GM12878 (cell line): ENCODE measurements at regions not wholly inside any gene's neighbourhood (a gene's known extent, or its start where the extent isn't known, plus 50 kb on each side); places are given as distances from the start of the nearest gene placed in this dataset.
A peak's percentile ranks its signal among the peaks of the same experiment; 100 is the strongest.

Source experiments
- CBX3 ChIP-seq: fragments of 200-600 bp; sonication (generic); IDR thresholded peaks from 2 replicates; pipeline ENCODE4 v1.6.1; 2016; ENCODE audit warnings: low read depth, borderline replicate concordance
- CBX5 ChIP-seq: sonication (generic); IDR thresholded peaks from 2 replicates; pipeline ENCODE4 v1.6.1; 2016; ENCODE audit warnings: low read depth, moderate library complexity, mild to moderate bottlenecking, inconsistent platforms
- CTCF ChIP-seq, 3 experiments: IDR thresholded peaks in 2 of 3; conservative IDR thresholded peaks in 1 of 3; 2 replicates each; pipeline ENCODE4 v1.5.1; 2011; ENCODE audit warnings: low read depth in 3 of 3, low read length in 3 of 3, mild to moderate bottlenecking in 3 of 3, control low read depth in 2 of 3, moderate library complexity in 2 of 3, inconsistent platforms in 1 of 3, mixed read lengths in 1 of 3; ENCODE audit not compliant: control insufficient read depth in 2 of 3, insufficient read depth in 1 of 3; ENCODE audit errors: extremely low read depth in 1 of 3
- GATAD2B ChIP-seq: fragments of 450-650 bp; conservative IDR thresholded peaks from 2 replicates; pipeline ENCODE4 v1.6.1; 2017; ENCODE audit warnings: low read depth, mild to moderate bottlenecking, moderate library complexity
- HDAC2 ChIP-seq: fragments of 200-600 bp; sonication (generic); IDR thresholded peaks from 2 replicates; pipeline ENCODE4 v1.6.1; 2017
- HDAC6 ChIP-seq: fragments of 200-600 bp; sonication (generic); IDR thresholded peaks from one replicate; pipeline ENCODE4 v1.8.0; 2017; ENCODE audit warnings: antibody characterized with exemption; ENCODE audit not compliant: unreplicated experiment
- IKZF1 ChIP-seq: fragments of 450-650 bp; conservative IDR thresholded peaks from 2 replicates; pipeline ENCODE4 v1.6.1; 2017; ENCODE audit warnings: antibody characterized with exemption, mild to moderate bottlenecking
- IRF4 ChIP-seq: IDR thresholded peaks from 2 replicates; pipeline ENCODE4 v1.6.1; 2011; ENCODE audit warnings: low read depth, low read length
- NR2C1 ChIP-seq: fragments of 450-650 bp; IDR thresholded peaks from 2 replicates; pipeline ENCODE4 v1.6.1; 2017; ENCODE audit warnings: antibody characterized with exemption, mild to moderate bottlenecking, moderate library complexity
- POLR2A ChIP-seq: IDR thresholded peaks from 2 replicates; pipeline ENCODE4 v1.6.1; 2011; ENCODE audit warnings: low read depth, mild to moderate bottlenecking, low read length
- PRDM15 ChIP-seq: fragments of 450-650 bp; formaldehyde crosslinking; IDR thresholded peaks from 2 replicates; pipeline ENCODE4 v1.4.0; 2020; ENCODE audit warnings: mild to moderate bottlenecking, moderate library complexity
- RELB ChIP-seq: fragments of 450-650 bp; IDR thresholded peaks from 2 replicates; pipeline ENCODE4 v1.6.1; 2017; ENCODE audit warnings: low read depth, mild to moderate bottlenecking, moderate library complexity
- SKIL ChIP-seq: fragments of 450-650 bp; IDR thresholded peaks from 2 replicates; pipeline ENCODE4 v1.6.1; 2017; ENCODE audit warnings: mild to moderate bottlenecking, low read depth, inconsistent platforms; ENCODE audit not compliant: poor library complexity, severe bottlenecking
- SREBF2 ChIP-seq: IDR thresholded peaks from 2 replicates; pipeline ENCODE4 v1.6.1; 2012; ENCODE audit warnings: mild to moderate bottlenecking, low read length
- ZNF24 ChIP-seq: fragments of 450-650 bp; IDR thresholded peaks from 2 replicates; pipeline ENCODE4 v1.6.1; 2017; ENCODE audit warnings: antibody characterized with exemption, mild to moderate bottlenecking
- ZNF384 ChIP-seq: IDR thresholded peaks from 2 replicates; pipeline ENCODE4 v1.6.1; 2012; ENCODE audit warnings: low read depth, mild to moderate bottlenecking, low read length, improper control_type of control experiment, borderline replicate concordance
- ZNF687 ChIP-seq: fragments of 450-650 bp; IDR thresholded peaks from 2 replicates; pipeline ENCODE4 v1.6.1; 2017; ENCODE audit warnings: mild to moderate bottlenecking, moderate library complexity
- ZSCAN29 ChIP-seq: fragments of 450-650 bp; IDR thresholded peaks from 2 replicates; pipeline ENCODE4 v1.6.1; 2017; ENCODE audit warnings: mild to moderate bottlenecking, moderate library complexity

- TF ChIP-seq PRDM15 (CRISPR knock-in tag): no peak
- no peak for TF ChIP-seq POLR2A
- TF ChIP-seq GATAD2B: peak; percentile 65; the same call in 1 of the 2 replicates
- TF ChIP-seq IKZF1: peak; percentile 87
- TF ChIP-seq IRF4: peak; percentile 86
- TF ChIP-seq ZNF24: 0 out of 2 replicates have a peak, but pooled peaks have one; percentile 30
- peak; percentile 69; the same call in 1 of the 2 replicates for TF ChIP-seq CBX5
- no peak for TF ChIP-seq SKIL
- no peak for TF ChIP-seq CTCF (IDR thresholded peaks at IDR 0.05 in 2 of 3, conservative IDR thresholded peaks at IDR 0.05 in 1 of 3; ENCODE audit: control insufficient read depth in 2 of 3, extremely low read depth in 1 of 3, insufficient read depth in 1 of 3, low read depth in 3 of 3, low read length in 3 of 3)
- TF ChIP-seq ZSCAN29: no peak
- no peak for TF ChIP-seq NR2C1
- TF ChIP-seq ZNF384: peak; percentile 42; the same call in 1 of the 2 replicates
- peak; percentile 90 for TF ChIP-seq RELB
- TF ChIP-seq SREBF2: no peak
- TF ChIP-seq CBX3: no peak
- TF ChIP-seq HDAC2: no peak
- no peak for TF ChIP-seq ZNF687
- no peak for TF ChIP-seq HDAC6
These were observed 346.4 kb downstream of the PTTG2 start (continued) for GRCh38 chr4:38306482-38307071.
